ENCODE measurements at regions not wholly inside any gene's neighbourhood (a gene's known extent, or its start where the extent isn't known, plus 50 kb on each side); places are given as distances from the start of the nearest gene placed in this dataset.

- no peaks in the 10 kb centered on the region for H3K4me1 ChIP-seq
- H3K36me3 ChIP-seq (ENCODE audit: control insufficient read depth, insufficient read depth, low read length) = no peaks in the 10 kb centered on the region
- no peaks in the 10 kb centered on the region for H3K9me3 ChIP-seq
- Mint-ChIP-seq H3K36me3 (ENCODE audit: insufficient read depth, unreplicated experiment) (no peaks in the 10 kb centered on the region), H3K4me3 (ENCODE audit: unreplicated experiment) (no peak overlapping the region), H3K27me3 (ENCODE audit: insufficient read depth, unreplicated experiment) (no peaks in the 10 kb centered on the region), H3K9me3 (ENCODE audit: unreplicated experiment) (no peaks in the 10 kb centered on the region), H3K4me1 (ENCODE audit: low read depth, unreplicated experiment) (no peaks in the 10 kb centered on the region), H3K27ac (ENCODE audit: unreplicated experiment) (no peak overlapping the region)
- ChIA-PET CTCF (no interaction called here), POLR2A (no interaction called here)
- no peak for TF ChIP-seq CTCF (IDR thresholded peaks at IDR 0.05; ENCODE audit: insufficient read depth in 1 of 2, low read depth in 1 of 2, low read length in 1 of 2, severe bottlenecking in 1 of 2, unreplicated experiment in 1 of 2)
- H3K27me3 ChIP-seq (replicated peaks; ENCODE audit: control insufficient read depth, insufficient read depth, low read length) = no peaks in the 10 kb centered on the region
- H3K4me3 ChIP-seq (ENCODE audit: low read depth, low read length) = no peak overlapping the region
- DNase-seq = no peak
- BruUV-seq (replicated peaks) = no TSS peak
- intact Hi-C loops (cut with micrococcal nuclease; ENCODE audit: unreplicated experiment) = no loop called here
Observed at GRCh38 chr3:22947851-22948250, 255.3 kb upstream of the UBE2E2 start.

GRCh38 chr3:22951910-22952309 is 251.2 kb upstream of the UBE2E2 start:
- no peaks in the 10 kb centered on the region for H3K4me1 ChIP-seq
- Mint-ChIP-seq H3K4me3 (ENCODE audit: unreplicated experiment) (no peak overlapping the region), H3K9me3 (ENCODE audit: unreplicated experiment) (no peaks in the 10 kb centered on the region), H3K36me3 (ENCODE audit: insufficient read depth, unreplicated experiment) (no peaks in the 10 kb centered on the region), H3K27me3 (ENCODE audit: insufficient read depth, unreplicated experiment) (no peaks in the 10 kb centered on the region), H3K27ac (ENCODE audit: unreplicated experiment) (no peak overlapping the region), H3K4me1 (ENCODE audit: low read depth, unreplicated experiment) (no peaks in the 10 kb centered on the region)
- H3K4me3 ChIP-seq (ENCODE audit: low read depth, low read length) = no peak overlapping the region
- no peak for TF ChIP-seq CTCF (IDR thresholded peaks at IDR 0.05; ENCODE audit: insufficient read depth in 1 of 2, low read depth in 1 of 2, low read length in 1 of 2, severe bottlenecking in 1 of 2, unreplicated experiment in 1 of 2)
- DNase-seq = no peak
- intact Hi-C loops (cut with micrococcal nuclease; ENCODE audit: unreplicated experiment) = no loop called here
- H3K36me3 ChIP-seq (ENCODE audit: control insufficient read depth, insufficient read depth, low read length) = no peaks in the 10 kb centered on the region
- no peaks in the 10 kb centered on the region for H3K27me3 ChIP-seq (replicated peaks; ENCODE audit: control insufficient read depth, insufficient read depth, low read length)
- ChIA-PET CTCF (no interaction called here), POLR2A (no interaction called here)
- no peaks in the 10 kb centered on the region for H3K9me3 ChIP-seq
- no TSS peak for BruUV-seq (replicated peaks)

- BruUV-seq (replicated peaks) = no TSS peak
- Histone ChIP-seq H3K4me1 (no peaks in the 10 kb centered on the region), H3K9me3 (no peaks in the 10 kb centered on the region), H3K36me3 (ENCODE audit: control insufficient read depth, insufficient read depth, low read length) (no peaks in the 10 kb centered on the region), H3K27me3 (replicated peaks; ENCODE audit: control insufficient read depth, insufficient read depth, low read length) (no peaks in the 10 kb centered on the region), H3K4me3 (ENCODE audit: low read depth, low read length) (no peak overlapping the region)
- DNase-seq = no peak
- POLR2A ChIA-PET = no interaction called here
- intact Hi-C loops (cut with micrococcal nuclease; ENCODE audit: unreplicated experiment) = no loop called here
- Mint-ChIP-seq H3K4me3 (ENCODE audit: unreplicated experiment) (no peak overlapping the region), H3K27me3 (ENCODE audit: insufficient read depth, unreplicated experiment) (no peaks in the 10 kb centered on the region), H3K27ac (ENCODE audit: unreplicated experiment) (no peak overlapping the region), H3K9me3 (ENCODE audit: unreplicated experiment) (no peaks in the 10 kb centered on the region), H3K36me3 (ENCODE audit: insufficient read depth, unreplicated experiment) (no peaks in the 10 kb centered on the region), H3K4me1 (ENCODE audit: low read depth, unreplicated experiment) (no peaks in the 10 kb centered on the region)
- CTCF ChIA-PET = no interaction called here
- no peak for TF ChIP-seq CTCF (IDR thresholded peaks at IDR 0.05; ENCODE audit: insufficient read depth in 1 of 2, low read depth in 1 of 2, low read length in 1 of 2, severe bottlenecking in 1 of 2, unreplicated experiment in 1 of 2)
Observed at GRCh38 chr3:22952860-22953259, 250.3 kb upstream of the UBE2E2 start.

All from Caco-2 (cell line).